ENCODE measurements at regions not wholly inside any gene's neighbourhood (a gene's known extent, or its start where the extent isn't known, plus 50 kb on each side); places are given as distances from the start of the nearest gene placed in this dataset.

DNA sequence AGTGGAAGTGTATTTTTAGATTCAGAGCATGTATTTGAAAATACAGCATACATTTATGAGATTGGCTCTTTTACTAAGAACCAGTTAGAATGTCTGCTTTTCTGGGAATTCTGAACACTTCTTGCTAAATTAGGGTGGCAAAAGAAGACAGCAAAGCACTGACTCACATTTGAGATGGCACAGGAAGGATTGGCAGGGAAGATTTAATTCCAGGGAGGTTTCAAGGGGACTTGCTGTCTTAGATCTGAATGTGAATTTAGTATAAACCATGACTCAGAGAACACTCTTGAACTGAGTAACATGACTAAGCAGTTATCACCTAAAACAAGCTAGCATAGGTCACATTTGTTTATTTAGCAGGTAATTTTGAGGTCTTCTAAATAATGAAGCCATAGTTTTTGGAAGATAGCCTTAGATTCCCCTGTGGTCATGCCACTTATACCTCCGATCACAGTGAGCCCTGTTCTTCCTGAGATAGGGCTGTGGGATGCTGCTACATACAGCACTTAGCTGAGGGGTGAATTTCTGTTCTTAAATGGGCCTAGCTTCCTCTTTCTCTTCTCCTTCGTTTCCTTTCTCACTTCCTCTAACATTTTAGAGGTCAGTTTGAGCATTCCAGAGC is 173.8 kb downstream of the PCSK1 start:
- TF ChIP-seq CTCF (IDR thresholded peaks at IDR 0.05) (no peak), POLR2A (IDR thresholded peaks at IDR 0.05) (no peak)

Measured in gastroesophageal sphincter (tissue), 3 donors.